Upper lobe of left lung (tissue), 4 donors: ENCODE measurements at regions not wholly inside any gene's neighbourhood (a gene's known extent, or its start where the extent isn't known, plus 50 kb on each side); places are given as distances from the start of the nearest gene placed in this dataset.

Experiments
- CTCF ChIP-seq, 6 experiments: fragments of 450-650 bp in 4 of 6; fragments of 200-600 bp in 2 of 6; sonication (generic) in 2 of 6; IDR thresholded peaks; one replicate each; pipeline ENCODE4 v1.5.1; 2016 to 2019; ENCODE audit warnings: antibody characterized with exemption in 6 of 6
- EP300 ChIP-seq, 4 donors: sonication (generic); formaldehyde crosslinking; IDR thresholded peaks; one replicate each; pipeline ENCODE4 v1.5.1; 2017; ENCODE audit warnings: antibody characterized with exemption in 4 of 4, control low read depth in 2 of 4
- POLR2A ChIP-seq, 4 donors: fragments of 450-650 bp; IDR thresholded peaks; one replicate each; pipeline ENCODE4 v1.5.1; 2016 to 2017; ENCODE audit warnings: antibody characterized with exemption in 4 of 4, mild to moderate bottlenecking in 2 of 4

GRCh38 chr20:41714030-41714429, 95.9 kb upstream of the CHD6 start:
- TF ChIP-seq CTCF (IDR thresholded peaks at IDR 0.05) (no peak), POLR2A (IDR thresholded peaks at IDR 0.05) (no peak), EP300 (IDR thresholded peaks at IDR 0.05) (no peak)
